DND-41 (cell line): ENCODE measurements at regions not wholly inside any gene's neighbourhood (a gene's known extent, or its start where the extent isn't known, plus 50 kb on each side); places are given as distances from the start of the nearest gene placed in this dataset.

Source experiments
- CTCF ChIP-seq: IDR thresholded peaks from 2 replicates; pipeline ENCODE4 v1.5.1; 2012; ENCODE audit warnings: borderline replicate concordance, low read length, moderate library complexity, mild to moderate bottlenecking; ENCODE audit not compliant: poor library complexity, severe bottlenecking; ENCODE audit errors: extremely low read depth
- EZH2 ChIP-seq: IDR thresholded peaks from 3 replicates; pipeline ENCODE4 v1.6.1; 2012; ENCODE audit warnings: borderline replicate concordance, low read depth, mild to moderate bottlenecking, moderate library complexity, low read length, inconsistent platforms; ENCODE audit not compliant: severe bottlenecking

- no peak for TF ChIP-seq CTCF
- TF ChIP-seq EZH2, result no peak
These were observed 335.5 kb upstream of the MAP3K7 start for GRCh38 chr6:90922325-90922724.
